GM18873 (cell line): ENCODE measurements at regions not wholly inside any gene's neighbourhood (a gene's known extent, or its start where the extent isn't known, plus 50 kb on each side); places are given as distances from the start of the nearest gene placed in this dataset.

Source experiments
- ATAC-seq: cut with Tn5 transposase; IDR thresholded peaks from one replicate; pipeline ENCODE4 v1.9.1; 2021; ENCODE audit warnings: mild to moderate bottlenecking, moderate library complexity, moderate number of reproducible peaks; ENCODE audit not compliant: unreplicated experiment, low FRiP score

- ATAC-seq: no peak
These were observed 510.9 kb upstream of the ZNF608 start for GRCh38 chr5:125257057-125257972.

DNA sequence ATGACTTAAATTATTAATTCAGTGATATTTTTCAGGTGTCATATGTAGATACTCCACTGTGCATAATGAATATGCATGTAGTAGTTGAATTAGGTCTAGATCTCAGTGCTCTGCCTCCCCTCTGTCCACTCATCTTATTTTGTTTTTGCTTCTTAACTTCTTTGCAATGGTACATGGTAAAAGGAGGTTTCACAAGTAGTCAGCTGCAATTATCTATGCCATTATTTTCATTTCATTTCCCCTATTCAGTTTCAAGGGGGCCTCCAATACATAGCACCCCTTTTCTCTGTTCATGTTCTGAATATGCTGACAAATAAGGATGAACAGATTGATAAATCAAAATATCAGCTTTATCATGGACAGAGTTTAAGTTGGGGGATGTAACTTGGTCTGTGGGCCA, 511.6 kb upstream of the ZNF608 start:
- ATAC-seq: no peak

GRCh38 chr5:125258615-125259014, 512.2 kb upstream of the ZNF608 start:
- no peak for ATAC-seq

DNA sequence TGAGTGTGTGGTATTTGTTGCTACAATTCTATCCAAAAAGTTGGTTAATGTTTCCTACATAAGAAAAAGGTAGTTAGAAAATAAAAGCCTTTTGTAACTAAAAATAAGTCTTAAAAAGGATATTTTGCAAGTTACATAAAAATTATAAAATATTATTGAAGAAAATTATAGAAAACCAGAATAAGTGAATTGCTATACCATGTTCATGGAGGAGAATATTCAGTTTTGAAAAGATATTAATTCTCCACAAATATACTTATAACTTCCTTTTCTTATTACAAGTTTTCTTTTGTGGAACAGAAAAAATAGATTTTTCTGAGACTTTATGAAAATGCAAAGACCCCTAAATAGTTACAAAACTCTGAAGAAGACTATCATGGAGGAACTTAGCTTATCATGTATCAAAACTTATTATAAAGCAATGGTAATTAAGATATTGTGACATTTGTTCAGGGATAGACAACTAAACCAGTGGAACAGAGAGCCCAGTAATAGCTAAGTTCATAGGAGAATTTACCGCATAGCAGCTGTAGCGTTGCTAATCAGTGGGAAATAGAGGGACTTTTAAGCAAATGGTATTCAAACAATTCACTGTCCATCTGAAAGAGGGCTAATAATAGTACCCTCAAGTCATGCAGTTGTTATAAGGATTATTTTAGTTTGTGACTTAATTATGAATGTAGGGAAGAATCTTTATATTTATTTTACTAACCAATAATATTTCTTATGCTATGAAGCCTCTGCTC, 515.2 kb upstream of the ZNF608 start:
- no peak for ATAC-seq

DNA sequence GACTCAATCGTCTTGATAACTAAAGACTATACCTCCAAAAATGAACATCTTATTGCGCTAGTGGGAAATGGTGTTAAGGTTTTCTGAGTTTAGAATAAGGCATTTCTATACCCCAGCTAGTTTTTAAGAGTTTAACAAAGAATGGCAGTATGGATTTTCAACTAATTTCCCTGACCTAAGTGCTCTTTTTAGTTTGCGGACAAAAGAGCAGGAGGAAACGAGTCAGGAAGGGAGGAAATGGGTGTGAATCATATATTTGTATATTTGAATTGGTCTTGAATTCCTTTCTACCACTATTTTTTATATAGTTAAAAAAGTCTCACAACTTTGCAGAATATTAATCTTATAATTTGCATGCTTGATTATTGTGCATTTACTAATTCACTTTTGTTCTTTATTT, 516.3 kb upstream of the ZNF608 start:
- ATAC-seq: no peak

DNA sequence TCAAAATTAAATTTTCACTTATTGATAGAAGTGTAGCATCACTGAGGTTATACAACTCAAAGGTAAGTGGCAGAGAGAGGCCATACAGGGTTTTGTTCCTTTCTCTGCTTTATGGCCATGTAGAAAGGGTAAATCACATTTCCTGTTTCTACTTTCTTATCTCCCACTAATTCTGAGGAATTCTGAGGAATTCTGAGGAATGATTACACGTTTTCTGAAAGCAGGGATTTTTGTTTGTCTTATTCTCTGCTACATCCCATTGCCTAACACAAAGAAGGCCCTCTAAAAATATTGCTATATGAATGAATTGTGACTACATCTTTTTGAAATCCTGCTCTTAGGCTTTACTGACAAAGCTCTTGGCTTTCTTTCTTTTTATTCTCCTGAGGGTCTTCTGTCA, 516.9 kb upstream of the ZNF608 start:
- ATAC-seq: no peak

DNA sequence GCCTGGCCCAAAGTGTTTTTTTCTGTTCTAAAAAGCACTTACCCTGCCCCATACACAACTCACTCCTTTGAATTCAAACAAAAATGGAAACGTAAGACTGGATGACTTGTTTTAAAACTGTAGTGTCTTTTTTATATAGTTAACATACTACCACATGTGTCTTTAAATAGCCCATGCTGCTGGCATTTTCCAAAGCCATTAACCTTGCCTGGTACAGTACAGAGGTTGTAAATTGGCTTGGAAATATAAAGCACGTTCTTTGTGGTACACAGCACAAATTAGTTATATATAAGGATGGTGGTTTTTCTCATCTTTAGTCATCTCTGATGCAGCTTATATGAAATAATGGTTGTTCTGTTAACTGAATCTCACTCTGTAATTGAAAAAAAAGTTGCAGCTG, 519.7 kb upstream of the ZNF608 start:
- ATAC-seq: no peak

DNA sequence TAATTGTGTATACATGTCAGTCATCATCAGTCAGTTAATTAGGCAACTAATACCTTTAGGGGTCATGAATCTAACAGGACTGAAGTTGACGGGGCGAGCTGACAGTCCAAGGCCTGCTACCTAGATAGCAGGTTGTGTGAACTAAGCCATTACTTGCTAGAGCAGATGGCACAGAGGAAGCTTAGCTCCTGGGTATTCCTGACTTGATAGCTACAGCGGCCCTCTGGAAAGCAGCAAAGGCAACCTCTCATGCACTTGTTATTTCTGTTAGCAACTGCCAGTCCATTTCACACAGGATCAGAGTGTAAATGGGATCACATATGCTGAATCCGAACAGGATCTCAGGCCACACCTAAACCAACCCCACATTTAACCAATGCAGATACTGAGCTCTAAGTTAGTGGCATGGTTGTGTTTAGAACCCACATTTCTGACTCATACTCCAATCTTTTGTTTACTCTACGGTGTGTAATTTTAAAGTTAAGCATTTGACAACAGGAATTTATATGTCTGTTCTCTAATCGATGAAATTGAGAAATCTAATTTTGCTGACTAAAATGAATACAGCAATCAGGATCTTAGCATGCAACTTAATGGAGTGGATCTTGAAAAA, 521.3 kb upstream of the ZNF608 start:
- ATAC-seq: no peak

GRCh38 chr5:125269926-125270325, 523.5 kb upstream of the ZNF608 start:
- ATAC-seq: no peak

DNA sequence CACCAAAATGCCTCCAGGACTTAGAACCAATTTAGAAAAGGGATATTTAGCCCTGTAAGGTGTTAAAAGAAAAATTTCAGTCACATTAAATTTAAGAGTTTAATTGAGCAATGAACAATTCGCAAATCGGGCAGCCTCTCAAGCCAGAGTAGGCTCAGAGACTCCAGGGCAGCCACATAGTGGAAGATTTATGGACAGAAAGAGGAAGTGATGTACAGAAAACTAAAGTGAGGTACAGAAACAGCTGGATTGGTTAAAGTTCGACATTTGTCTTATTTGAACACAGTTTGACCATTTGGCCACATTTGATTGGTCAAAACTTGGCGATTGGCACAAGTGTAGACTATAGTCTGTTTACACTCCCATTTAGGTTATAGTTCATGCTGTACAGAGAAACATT, 525.9 kb upstream of the ZNF608 start:
- ATAC-seq: no peak

GRCh38 chr5:125274211-125274610, 527.8 kb upstream of the ZNF608 start:
- no peak for ATAC-seq

DNA sequence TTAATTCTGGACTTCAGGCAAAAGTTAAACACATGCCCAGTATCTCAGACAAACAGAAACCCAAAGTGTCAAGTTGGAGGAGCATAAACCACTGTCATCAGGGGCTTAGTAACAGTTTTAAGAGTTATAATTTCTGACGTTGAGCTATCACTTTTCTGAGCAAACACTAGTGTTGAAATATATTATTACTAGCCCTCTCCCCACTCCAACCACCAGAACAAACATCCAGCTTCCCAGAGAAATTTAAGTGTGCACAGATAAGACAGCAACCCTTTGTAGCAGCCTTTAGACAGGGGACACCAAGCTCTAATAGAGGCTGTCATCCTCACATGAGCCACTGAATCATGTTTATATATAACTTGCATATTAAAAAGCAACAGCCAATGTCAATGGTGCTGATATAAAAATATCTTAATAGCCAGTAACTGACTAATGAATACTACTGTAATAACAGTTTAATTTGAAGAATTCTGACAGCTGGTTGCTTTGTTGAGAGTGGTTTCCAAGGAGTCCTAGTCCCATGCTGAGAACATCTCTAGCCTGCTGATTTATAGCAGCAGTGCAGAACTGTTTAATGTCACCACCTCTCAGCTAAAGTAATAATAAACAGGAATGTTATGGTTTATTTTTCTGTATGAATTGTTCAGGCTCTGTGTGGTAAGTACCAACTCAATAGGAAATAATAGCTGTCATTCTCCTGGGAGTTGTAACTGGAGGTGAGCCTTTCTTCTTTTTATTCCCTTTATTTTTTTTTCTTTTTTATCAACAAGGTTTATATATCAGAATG, 528.7 kb upstream of the ZNF608 start:
- ATAC-seq: no peak

GRCh38 chr5:125275725-125276090, 529.3 kb upstream of the ZNF608 start:
- no peak for ATAC-seq

DNA sequence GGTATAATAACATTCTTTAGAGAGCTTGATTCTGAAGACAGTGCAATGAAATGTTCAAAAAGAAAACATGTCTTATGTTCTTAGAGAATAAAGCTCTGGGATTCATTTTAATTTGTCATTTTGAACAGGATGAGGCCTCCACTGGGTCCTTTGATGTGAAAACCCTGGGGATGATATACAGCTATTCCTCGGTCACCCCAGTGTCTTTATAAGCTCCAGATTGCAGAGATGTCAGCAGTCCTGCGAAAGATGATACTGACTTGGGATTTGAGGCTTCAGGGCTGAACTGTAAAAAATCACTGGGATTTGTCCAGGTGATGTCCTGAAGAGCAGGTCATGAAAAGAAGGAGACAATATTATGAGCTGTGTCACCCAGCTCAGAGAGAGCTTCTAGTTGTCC, 529.7 kb upstream of the ZNF608 start:
- ATAC-seq: no peak

DNA sequence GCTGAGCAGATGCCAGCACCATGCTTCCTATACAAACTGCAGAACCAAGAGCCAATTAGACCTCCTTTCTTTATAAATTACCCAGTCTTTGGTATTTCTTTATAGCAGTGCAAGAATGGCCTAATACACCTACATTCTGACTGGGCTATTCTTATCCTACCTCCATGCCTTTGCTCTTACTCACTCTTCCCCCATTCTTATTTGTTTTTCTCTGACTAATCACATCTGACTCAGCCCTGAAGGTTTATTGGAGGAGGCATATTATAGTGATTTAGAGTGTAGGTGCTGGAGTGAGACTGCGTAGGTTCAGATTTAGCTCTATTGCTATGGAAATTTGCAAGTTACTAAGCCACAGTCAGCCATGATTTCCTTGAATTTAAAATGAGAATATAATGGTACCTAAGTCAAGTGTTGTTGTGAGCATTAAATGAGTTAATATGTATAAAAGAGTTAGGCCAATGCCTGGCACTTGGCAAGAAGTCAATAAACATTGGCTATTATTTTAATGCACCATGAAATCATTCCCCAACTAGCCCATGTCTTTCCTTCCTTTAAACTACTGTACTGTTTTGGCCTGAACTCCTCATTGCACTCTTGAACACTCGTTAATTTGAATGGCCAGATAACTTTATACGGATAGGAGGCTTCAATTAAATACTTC, 531.2 kb upstream of the ZNF608 start:
- ATAC-seq: no peak

DNA sequence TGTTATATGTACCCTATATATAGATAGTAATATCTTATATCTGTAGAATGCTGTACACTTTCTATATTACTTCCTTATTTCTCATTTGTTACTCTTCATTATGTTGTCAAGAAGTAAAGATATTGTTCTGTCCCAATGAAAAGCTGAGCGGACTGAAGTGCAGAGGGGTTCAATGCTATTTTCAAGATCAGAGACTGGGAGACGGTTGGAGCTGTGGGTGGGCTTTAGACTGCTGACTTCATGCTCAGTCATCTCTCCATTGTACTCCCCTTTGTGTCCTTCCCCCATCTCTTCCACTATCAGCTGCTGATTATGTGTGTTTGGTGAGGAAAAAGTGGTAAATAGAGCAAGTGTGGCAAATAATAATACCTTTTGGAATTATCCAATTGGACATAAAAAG, 532.3 kb upstream of the ZNF608 start:
- ATAC-seq: no peak

DNA sequence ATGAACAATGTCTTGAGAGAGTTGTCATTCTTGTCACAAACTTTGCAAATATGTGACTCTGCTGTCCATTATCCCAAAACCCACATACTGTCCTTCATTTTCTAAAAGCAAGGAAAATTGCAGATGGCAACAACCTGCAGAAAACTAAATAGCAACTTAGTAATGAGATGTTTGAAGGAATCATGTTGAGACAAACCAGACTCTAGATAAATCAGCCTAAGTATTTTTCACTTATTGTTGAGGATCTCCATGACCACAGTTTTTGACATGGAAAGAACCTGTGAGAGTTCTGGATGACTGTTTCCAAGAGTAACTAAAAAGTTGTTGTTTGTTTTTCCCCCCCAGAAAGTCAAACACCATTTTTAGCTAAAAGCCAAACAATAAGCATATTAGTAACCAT, 535.2 kb upstream of the ZNF608 start:
- no peak for ATAC-seq

DNA sequence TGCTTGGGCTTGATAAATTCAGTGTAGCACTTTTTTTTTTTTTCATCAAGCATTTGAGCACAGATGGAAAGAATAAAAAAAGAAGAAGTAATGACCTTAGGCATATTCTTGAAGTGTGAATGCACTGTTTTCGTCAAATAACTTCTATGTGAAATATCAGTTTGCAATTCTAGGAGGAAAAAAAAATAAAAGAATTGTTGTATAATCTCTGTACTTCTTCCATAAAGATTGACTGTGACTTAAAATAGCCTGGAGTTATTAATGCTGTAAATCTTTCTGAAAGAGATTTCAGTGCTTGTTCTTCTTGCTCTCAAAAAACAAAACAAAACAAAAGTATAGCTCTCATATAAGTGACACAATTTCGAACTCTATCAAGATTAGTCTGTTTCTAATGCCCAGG, 536.9 kb upstream of the ZNF608 start:
- ATAC-seq: no peak

- ATAC-seq: no peak
These were observed 539.8 kb upstream of the ZNF608 start for GRCh38 chr5:125286271-125286670.

GRCh38 chr5:125289606-125290005, 543.2 kb upstream of the ZNF608 start:
- ATAC-seq: no peak
